A673 (cell line): ENCODE measurements at regions not wholly inside any gene's neighbourhood (a gene's known extent, or its start where the extent isn't known, plus 50 kb on each side); places are given as distances from the start of the nearest gene placed in this dataset.

ENCODE experiments used
- EZH2 ChIP-seq: fragments of 200-600 bp; sonication (generic); IDR thresholded peaks from 2 replicates; pipeline ENCODE4 v1.6.1; 2017; ENCODE audit warnings: borderline replicate concordance, low read depth, mild to moderate bottlenecking, mixed read lengths, antibody characterized with exemption, low read length; ENCODE audit not compliant: poor library complexity, severe bottlenecking
- TF ChIP-seq, protein P1 (sequence below): fragments of 300-800, 200-600 bp; sonication (generic); conservative IDR thresholded peaks from 2 replicates; pipeline ENCODE4 v1.5.1; 2017; ENCODE audit warnings: low read depth, mild to moderate bottlenecking, antibody characterized with exemption, low read length, moderate library complexity, mixed read lengths

DNA sequence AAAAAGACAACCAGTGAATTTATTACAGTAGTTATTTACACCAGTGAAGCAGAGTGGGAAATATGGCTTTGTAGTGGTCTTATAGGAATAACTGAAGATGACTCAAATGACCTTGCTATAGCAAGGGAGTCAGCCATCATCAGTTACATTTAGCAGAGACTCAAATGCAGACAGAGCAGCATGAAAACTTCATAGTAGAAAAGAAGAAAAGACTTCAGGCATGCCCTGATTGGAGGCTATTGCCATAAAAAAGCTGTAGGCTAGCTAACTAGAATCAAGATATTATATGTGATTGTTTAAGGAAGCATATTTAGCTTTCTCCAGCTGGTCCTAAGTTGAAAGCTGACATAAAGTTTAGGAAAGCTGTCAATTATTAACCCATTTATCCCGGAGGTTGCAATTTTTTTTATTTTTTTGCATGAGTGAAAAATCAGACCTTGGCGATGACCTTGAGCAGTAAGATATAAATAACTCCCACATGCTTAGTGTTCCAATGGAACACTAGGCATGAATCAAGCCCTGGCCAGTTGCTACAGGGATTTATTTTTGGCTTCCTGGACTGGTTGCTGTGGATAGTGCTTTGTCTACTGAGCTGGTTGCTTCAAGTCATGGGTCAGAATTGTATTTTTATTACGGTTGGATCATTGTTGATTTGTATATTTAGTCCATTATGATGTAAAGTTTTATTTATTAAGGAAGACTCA lies 675.6 kb upstream of the VRK2 start:
- TF ChIP-seq, protein P1, sequence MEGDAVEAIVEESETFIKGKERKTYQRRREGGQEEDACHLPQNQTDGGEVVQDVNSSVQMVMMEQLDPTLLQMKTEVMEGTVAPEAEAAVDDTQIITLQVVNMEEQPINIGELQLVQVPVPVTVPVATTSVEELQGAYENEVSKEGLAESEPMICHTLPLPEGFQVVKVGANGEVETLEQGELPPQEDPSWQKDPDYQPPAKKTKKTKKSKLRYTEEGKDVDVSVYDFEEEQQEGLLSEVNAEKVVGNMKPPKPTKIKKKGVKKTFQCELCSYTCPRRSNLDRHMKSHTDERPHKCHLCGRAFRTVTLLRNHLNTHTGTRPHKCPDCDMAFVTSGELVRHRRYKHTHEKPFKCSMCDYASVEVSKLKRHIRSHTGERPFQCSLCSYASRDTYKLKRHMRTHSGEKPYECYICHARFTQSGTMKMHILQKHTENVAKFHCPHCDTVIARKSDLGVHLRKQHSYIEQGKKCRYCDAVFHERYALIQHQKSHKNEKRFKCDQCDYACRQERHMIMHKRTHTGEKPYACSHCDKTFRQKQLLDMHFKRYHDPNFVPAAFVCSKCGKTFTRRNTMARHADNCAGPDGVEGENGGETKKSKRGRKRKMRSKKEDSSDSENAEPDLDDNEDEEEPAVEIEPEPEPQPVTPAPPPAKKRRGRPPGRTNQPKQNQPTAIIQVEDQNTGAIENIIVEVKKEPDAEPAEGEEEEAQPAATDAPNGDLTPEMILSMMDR = no peak
- TF ChIP-seq EZH2 = no peak
